ENCODE measurements at regions not wholly inside any gene's neighbourhood (a gene's known extent, or its start where the extent isn't known, plus 50 kb on each side); places are given as distances from the start of the nearest gene placed in this dataset.

DNA sequence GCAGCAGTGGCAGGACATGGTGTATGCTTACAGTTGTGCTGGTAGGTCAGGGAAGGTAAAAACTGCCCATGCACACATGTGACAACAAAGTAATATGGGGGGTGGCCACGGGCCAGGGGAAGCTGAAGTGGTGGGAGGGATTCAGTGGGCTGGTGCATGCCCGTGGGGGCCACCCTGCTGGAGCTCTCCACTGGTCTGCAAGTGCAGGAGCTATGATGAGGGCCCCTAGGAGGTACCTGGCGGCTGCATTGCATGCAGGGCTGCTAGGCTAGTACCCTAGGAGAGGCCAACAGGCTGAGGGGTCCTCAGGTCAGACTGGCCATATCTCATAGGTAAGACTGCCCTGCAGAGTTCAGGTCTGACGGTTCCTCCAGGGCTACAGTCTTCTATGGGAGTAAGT, 265.9 kb downstream of the NUP35 start:
- no peaks in the 10 kb centered on the region for H3K36me3 ChIP-seq (ENCODE audit: control insufficient read depth in 3 of 3, insufficient read depth in 2 of 3, low read depth in 1 of 3, low read length in 3 of 3)
- H3K4me1 ChIP-seq (ENCODE audit: control insufficient read depth in 3 of 3, insufficient read depth in 2 of 3, low read depth in 1 of 3, low read length in 2 of 3) = no peaks in the 10 kb centered on the region
- H3K4me3 ChIP-seq (ENCODE audit: low read depth in 1 of 3, low read length in 3 of 3) = no peak overlapping the region
- WGBS, 3 donors = 76 to 83% (median 82%) methylated on average over 4 of the region's 4 CpGs
- no peaks in the 10 kb centered on the region for H3K27me3 ChIP-seq (ENCODE audit: control insufficient read depth in 3 of 3, insufficient read depth in 3 of 3, low read length in 3 of 3)
- FAIRE-seq = no peak
- DNase-seq = no peak
- H3K9me3 ChIP-seq (ENCODE audit: control insufficient read depth in 2 of 2, insufficient read depth in 1 of 2, low read depth in 1 of 2, low read length in 1 of 2) = peaks cover 0 to 10% of the 10 kb centered on the region in 2 donors
- H3K27ac ChIP-seq (ENCODE audit: low read depth in 1 of 3, low read length in 2 of 3) = no peak overlapping the region

DNA sequence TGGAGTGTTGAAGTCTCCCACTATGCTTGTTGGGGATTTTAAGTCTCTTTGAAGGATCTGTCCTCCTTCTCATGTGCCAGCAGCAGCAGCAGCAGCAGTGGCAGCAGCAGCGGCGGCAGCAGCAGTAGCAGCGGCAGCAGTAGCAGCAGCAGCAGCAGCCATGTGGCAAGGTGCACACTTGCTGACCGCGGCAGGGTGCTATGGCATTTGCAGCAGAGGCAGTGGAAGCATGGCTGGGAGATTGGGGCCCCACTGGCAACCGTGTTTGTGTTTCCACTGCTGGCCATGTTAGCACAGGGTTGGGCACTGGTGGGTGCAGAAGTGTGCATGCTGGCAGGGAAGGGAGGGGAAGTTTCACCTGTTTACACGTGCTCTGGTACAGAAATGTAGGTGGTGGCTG, 280.1 kb downstream of the NUP35 start:
- DNase-seq = no peak
- Histone ChIP-seq H3K9me3 (ENCODE audit: control insufficient read depth in 2 of 2, insufficient read depth in 1 of 2, low read depth in 1 of 2, low read length in 1 of 2) (no peaks in the 10 kb centered on the region), H3K4me3 (ENCODE audit: low read depth in 1 of 3, low read length in 3 of 3) (no peak overlapping the region), H3K4me1 (ENCODE audit: control insufficient read depth in 3 of 3, insufficient read depth in 2 of 3, low read depth in 1 of 3, low read length in 2 of 3) (no peaks in the 10 kb centered on the region), H3K27ac (ENCODE audit: low read depth in 1 of 3, low read length in 2 of 3) (no peak overlapping the region), H3K36me3 (ENCODE audit: control insufficient read depth in 3 of 3, insufficient read depth in 2 of 3, low read depth in 1 of 3, low read length in 3 of 3) (no peaks in the 10 kb centered on the region), H3K27me3 (ENCODE audit: control insufficient read depth in 3 of 3, insufficient read depth in 3 of 3, low read length in 3 of 3) (no peaks in the 10 kb centered on the region)
- 87 to 90% (median 89%) methylated on average over 7 of the region's 7 CpGs for WGBS, 3 donors
- FAIRE-seq = no peak

GRCh38 chr2:183408562-183408961, 284.3 kb downstream of the NUP35 start:
- Histone ChIP-seq H3K4me3 (ENCODE audit: low read depth in 1 of 3, low read length in 3 of 3) (no peak overlapping the region), H3K9me3 (ENCODE audit: control insufficient read depth in 2 of 2, insufficient read depth in 1 of 2, low read depth in 1 of 2, low read length in 1 of 2) (no peaks in the 10 kb centered on the region), H3K36me3 (ENCODE audit: control insufficient read depth in 3 of 3, insufficient read depth in 2 of 3, low read depth in 1 of 3, low read length in 3 of 3) (no peaks in the 10 kb centered on the region), H3K27ac (ENCODE audit: low read depth in 1 of 3, low read length in 2 of 3) (no peak overlapping the region), H3K4me1 (ENCODE audit: control insufficient read depth in 3 of 3, insufficient read depth in 2 of 3, low read depth in 1 of 3, low read length in 2 of 3) (no peaks in the 10 kb centered on the region), H3K27me3 (ENCODE audit: control insufficient read depth in 3 of 3, insufficient read depth in 3 of 3, low read length in 3 of 3) (no peaks in the 10 kb centered on the region)
- DNase-seq = no peak
- 0 to 4% (median 0%) methylated on average over 1 of the region's 1 CpG for WGBS, 3 donors
- no peak for FAIRE-seq

DNA sequence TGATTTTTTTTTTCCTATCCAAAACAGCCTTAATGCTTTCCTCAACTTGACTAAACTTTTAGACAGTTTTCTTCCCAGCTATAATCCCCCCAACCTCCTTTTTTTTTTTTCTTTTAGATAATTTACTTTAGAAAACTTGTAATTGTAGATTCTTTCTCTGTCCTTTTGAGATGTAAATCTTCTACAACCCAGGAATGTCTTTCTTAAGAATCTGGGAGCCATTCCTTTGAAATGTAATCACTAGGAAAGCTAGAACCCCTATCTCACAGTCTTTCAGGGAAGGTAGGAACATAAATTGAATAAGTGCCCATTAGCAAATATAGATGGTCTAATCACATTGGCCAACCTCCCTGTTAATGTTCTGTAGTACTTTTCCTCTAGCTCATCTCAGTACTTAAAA, 285.4 kb downstream of the NUP35 start:
- FAIRE-seq (no peak), DNase-seq (no peak)
- H3K4me3 ChIP-seq (ENCODE audit: low read depth in 1 of 3, low read length in 3 of 3) = no peak overlapping the region
- H3K27me3 ChIP-seq (ENCODE audit: control insufficient read depth in 3 of 3, insufficient read depth in 3 of 3, low read length in 3 of 3) = no peaks in the 10 kb centered on the region
- no peaks in the 10 kb centered on the region for H3K4me1 ChIP-seq (ENCODE audit: control insufficient read depth in 3 of 3, insufficient read depth in 2 of 3, low read depth in 1 of 3, low read length in 2 of 3)
- H3K27ac ChIP-seq (ENCODE audit: low read depth in 1 of 3, low read length in 2 of 3) = no peak overlapping the region
- H3K9me3 ChIP-seq (ENCODE audit: control insufficient read depth in 2 of 2, insufficient read depth in 1 of 2, low read depth in 1 of 2, low read length in 1 of 2) = no peaks in the 10 kb centered on the region
- no peaks in the 10 kb centered on the region for H3K36me3 ChIP-seq (ENCODE audit: control insufficient read depth in 3 of 3, insufficient read depth in 2 of 3, low read depth in 1 of 3, low read length in 3 of 3)

- Histone ChIP-seq H3K4me3 (ENCODE audit: low read depth in 1 of 3, low read length in 3 of 3) (no peak overlapping the region), H3K27me3 (ENCODE audit: control insufficient read depth in 3 of 3, insufficient read depth in 3 of 3, low read length in 3 of 3) (no peaks in the 10 kb centered on the region), H3K4me1 (ENCODE audit: control insufficient read depth in 3 of 3, insufficient read depth in 2 of 3, low read depth in 1 of 3, low read length in 2 of 3) (no peaks in the 10 kb centered on the region), H3K9me3 (ENCODE audit: control insufficient read depth in 2 of 2, insufficient read depth in 1 of 2, low read depth in 1 of 2, low read length in 1 of 2) (no peaks in the 10 kb centered on the region), H3K27ac (ENCODE audit: low read depth in 1 of 3, low read length in 2 of 3) (no peak overlapping the region), H3K36me3 (ENCODE audit: control insufficient read depth in 3 of 3, insufficient read depth in 2 of 3, low read depth in 1 of 3, low read length in 3 of 3) (no peaks in the 10 kb centered on the region)
- 66 to 75% (median 69%) methylated on average over 4 of the region's 4 CpGs for WGBS, 3 donors
- FAIRE-seq (no peak), DNase-seq (no peak)
These were observed 292.5 kb downstream of the NUP35 start for GRCh38 chr2:183416753-183417152.

GRCh38 chr2:183426825-183427224, 302.6 kb downstream of the NUP35 start:
- no peaks in the 10 kb centered on the region for H3K4me1 ChIP-seq (ENCODE audit: control insufficient read depth in 3 of 3, insufficient read depth in 2 of 3, low read depth in 1 of 3, low read length in 2 of 3)

GRCh38 chr2:183427558-183427957, 303.3 kb downstream of the NUP35 start:
- FAIRE-seq = no peak
- no peaks in the 10 kb centered on the region for H3K27me3 ChIP-seq (ENCODE audit: control insufficient read depth in 3 of 3, insufficient read depth in 3 of 3, low read length in 3 of 3)
- no peak overlapping the region for H3K4me3 ChIP-seq (ENCODE audit: low read depth in 1 of 3, low read length in 3 of 3)
- H3K36me3 ChIP-seq (ENCODE audit: control insufficient read depth in 3 of 3, insufficient read depth in 2 of 3, low read depth in 1 of 3, low read length in 3 of 3) = no peaks in the 10 kb centered on the region
- DNase-seq = no peak
- H3K9me3 ChIP-seq (ENCODE audit: control insufficient read depth in 2 of 2, insufficient read depth in 1 of 2, low read depth in 1 of 2, low read length in 1 of 2) = no peaks in the 10 kb centered on the region
- no peak overlapping the region for H3K27ac ChIP-seq (ENCODE audit: low read depth in 1 of 3, low read length in 2 of 3)
- 79 to 84% (median 84%) methylated on average over 3 of the region's 3 CpGs for WGBS, 3 donors
- H3K4me1 ChIP-seq (ENCODE audit: control insufficient read depth in 3 of 3, insufficient read depth in 2 of 3, low read depth in 1 of 3, low read length in 2 of 3) = no peaks in the 10 kb centered on the region

More at GRCh38 chr2:183426825-183427224, 302.6 kb downstream of the NUP35 start:
- H3K27ac ChIP-seq (ENCODE audit: low read depth in 1 of 3, low read length in 2 of 3) = no peak overlapping the region
- WGBS, 3 donors = 78 to 94% (median 88%) methylated on average over 3 of the region's 3 CpGs
- H3K36me3 ChIP-seq (ENCODE audit: control insufficient read depth in 3 of 3, insufficient read depth in 2 of 3, low read depth in 1 of 3, low read length in 3 of 3) = no peaks in the 10 kb centered on the region
- DNase-seq (no peak), FAIRE-seq (no peak)
- H3K4me3 ChIP-seq (ENCODE audit: low read depth in 1 of 3, low read length in 3 of 3) = no peak overlapping the region
- no peaks in the 10 kb centered on the region for H3K9me3 ChIP-seq (ENCODE audit: control insufficient read depth in 2 of 2, insufficient read depth in 1 of 2, low read depth in 1 of 2, low read length in 1 of 2)
- no peaks in the 10 kb centered on the region for H3K27me3 ChIP-seq (ENCODE audit: control insufficient read depth in 3 of 3, insufficient read depth in 3 of 3, low read length in 3 of 3)

GRCh38 chr2:183428881-183429280, 304.6 kb downstream of the NUP35 start:
- H3K4me3 ChIP-seq (ENCODE audit: low read depth in 1 of 3, low read length in 3 of 3) = no peak overlapping the region
- no peak for DNase-seq
- H3K9me3 ChIP-seq (ENCODE audit: control insufficient read depth in 2 of 2, insufficient read depth in 1 of 2, low read depth in 1 of 2, low read length in 1 of 2) = no peaks in the 10 kb centered on the region
- no peaks in the 10 kb centered on the region for H3K27me3 ChIP-seq (ENCODE audit: control insufficient read depth in 3 of 3, insufficient read depth in 3 of 3, low read length in 3 of 3)
- no peak for FAIRE-seq
- H3K4me1 ChIP-seq (ENCODE audit: control insufficient read depth in 3 of 3, insufficient read depth in 2 of 3, low read depth in 1 of 3, low read length in 2 of 3) = no peaks in the 10 kb centered on the region
- H3K36me3 ChIP-seq (ENCODE audit: control insufficient read depth in 3 of 3, insufficient read depth in 2 of 3, low read depth in 1 of 3, low read length in 3 of 3) = no peaks in the 10 kb centered on the region
- no peak overlapping the region for H3K27ac ChIP-seq (ENCODE audit: low read depth in 1 of 3, low read length in 2 of 3)

GRCh38 chr2:183438541-183438940, 314.3 kb downstream of the NUP35 start:
- DNase-seq = no peak
- H3K27me3 ChIP-seq (ENCODE audit: control insufficient read depth in 3 of 3, insufficient read depth in 3 of 3, low read length in 3 of 3) = no peaks in the 10 kb centered on the region
- H3K36me3 ChIP-seq (ENCODE audit: control insufficient read depth in 3 of 3, insufficient read depth in 2 of 3, low read depth in 1 of 3, low read length in 3 of 3) = no peaks in the 10 kb centered on the region
- 89 to 96% (median 95%) methylated on average over 2 of the region's 2 CpGs for WGBS, 3 donors
- no peaks in the 10 kb centered on the region for H3K4me1 ChIP-seq (ENCODE audit: control insufficient read depth in 3 of 3, insufficient read depth in 2 of 3, low read depth in 1 of 3, low read length in 2 of 3)
- no peak for FAIRE-seq
- H3K4me3 ChIP-seq (ENCODE audit: low read depth in 1 of 3, low read length in 3 of 3) = no peak overlapping the region
- H3K9me3 ChIP-seq (ENCODE audit: control insufficient read depth in 2 of 2, insufficient read depth in 1 of 2, low read depth in 1 of 2, low read length in 1 of 2) = no peaks in the 10 kb centered on the region
- H3K27ac ChIP-seq (ENCODE audit: low read depth in 1 of 3, low read length in 2 of 3) = no peak overlapping the region
